NCI-H748 (cell line): ENCODE measurements at regions not wholly inside any gene's neighbourhood (a gene's known extent, or its start where the extent isn't known, plus 50 kb on each side); places are given as distances from the start of the nearest gene placed in this dataset.
"Not testable (repeated sequence)": the region's sequence is repeated elsewhere in the genome, so short reads cannot be mapped to it uniquely, and the experiment has no call there.

ENCODE experiments used
- DNase-seq: peaks from one replicate; lab custom pipeline; 2025; ENCODE audit not compliant: unreplicated experiment; lab: John Stamatoyannopoulos, UW

- DNase-seq = peak; percentile 31
Measured at GRCh38 chr2:129193961-129194360, 785.5 kb upstream of the RAB6C start.

- no peak for DNase-seq
Measured at GRCh38 chr2:129199501-129199900, 780.0 kb upstream of the RAB6C start.

DNA sequence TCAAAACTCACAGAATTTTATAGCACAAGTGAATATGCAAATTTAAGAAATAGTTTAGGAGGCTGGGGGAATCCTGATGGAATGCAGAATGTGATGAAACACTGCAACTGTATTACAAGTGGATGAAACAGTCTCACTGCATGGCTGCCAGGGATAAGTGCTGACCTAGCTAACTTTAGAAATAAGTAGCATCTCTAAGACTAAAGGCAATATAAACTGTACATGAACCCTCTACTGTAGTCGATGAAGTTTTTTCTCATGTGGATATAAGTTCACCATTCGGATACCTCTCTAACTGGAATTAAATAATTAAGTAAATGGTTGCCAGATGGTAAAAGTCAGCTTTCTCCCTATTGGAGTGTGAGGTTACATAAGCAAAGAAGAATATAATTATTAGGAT, 777.8 kb upstream of the RAB6C start:
- DNase-seq = no peak

- DNase-seq = no peak
Measured at GRCh38 chr2:129203331-129203730, 776.1 kb upstream of the RAB6C start.

GRCh38 chr2:129204581-129204980, 774.9 kb upstream of the RAB6C start:
- DNase-seq = not testable (repeated sequence)

DNA sequence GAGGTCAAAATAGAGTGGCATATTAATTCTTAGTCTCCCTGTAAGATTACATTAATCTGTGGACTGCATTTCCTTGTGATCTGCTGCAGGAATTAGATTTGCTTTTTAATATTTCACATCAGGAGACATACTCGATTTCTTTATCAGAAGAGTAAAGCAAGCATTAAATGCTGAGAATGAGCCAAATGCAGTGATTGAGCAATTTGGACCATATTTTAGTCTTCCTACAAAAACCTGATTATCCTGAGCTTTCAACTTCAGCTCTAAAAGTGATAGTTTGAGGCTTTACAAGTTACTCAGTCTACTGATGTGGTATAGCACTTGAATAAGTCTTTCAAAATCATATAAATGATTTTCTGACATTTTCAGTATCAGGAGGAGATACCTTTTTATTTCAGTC, 774.3 kb upstream of the RAB6C start:
- no peak for DNase-seq

- no peak for DNase-seq
Measured at GRCh38 chr2:129205766-129206165, 773.7 kb upstream of the RAB6C start.

GRCh38 chr2:129212299-129212958, 767.0 kb upstream of the RAB6C start:
- peak; percentile 13 for DNase-seq

- DNase-seq = no peak
Measured at GRCh38 chr2:129224022-129224421, 755.4 kb upstream of the RAB6C start.

GRCh38 chr2:129224486-129224885, 755.0 kb upstream of the RAB6C start:
- no peak for DNase-seq

DNA sequence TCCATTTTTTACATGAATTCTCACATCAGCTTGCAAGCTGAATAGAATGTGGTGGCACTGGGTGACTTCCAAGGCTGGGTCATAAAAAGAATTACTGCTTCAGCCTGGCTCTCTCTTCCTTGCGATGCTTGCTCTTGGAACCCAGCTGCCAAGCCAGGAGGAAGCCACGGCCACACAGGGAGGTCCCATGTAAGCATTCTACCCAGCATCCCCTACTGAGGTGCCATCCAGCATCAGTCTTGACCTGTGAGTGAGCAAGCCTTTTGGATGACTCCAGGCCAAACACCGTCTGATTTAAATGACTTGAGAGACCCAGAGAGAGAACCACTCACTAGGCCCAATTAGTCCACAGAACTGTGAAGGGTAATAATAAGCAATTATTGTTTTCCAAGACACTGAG, 750.3 kb upstream of the RAB6C start:
- no peak for DNase-seq

DNA sequence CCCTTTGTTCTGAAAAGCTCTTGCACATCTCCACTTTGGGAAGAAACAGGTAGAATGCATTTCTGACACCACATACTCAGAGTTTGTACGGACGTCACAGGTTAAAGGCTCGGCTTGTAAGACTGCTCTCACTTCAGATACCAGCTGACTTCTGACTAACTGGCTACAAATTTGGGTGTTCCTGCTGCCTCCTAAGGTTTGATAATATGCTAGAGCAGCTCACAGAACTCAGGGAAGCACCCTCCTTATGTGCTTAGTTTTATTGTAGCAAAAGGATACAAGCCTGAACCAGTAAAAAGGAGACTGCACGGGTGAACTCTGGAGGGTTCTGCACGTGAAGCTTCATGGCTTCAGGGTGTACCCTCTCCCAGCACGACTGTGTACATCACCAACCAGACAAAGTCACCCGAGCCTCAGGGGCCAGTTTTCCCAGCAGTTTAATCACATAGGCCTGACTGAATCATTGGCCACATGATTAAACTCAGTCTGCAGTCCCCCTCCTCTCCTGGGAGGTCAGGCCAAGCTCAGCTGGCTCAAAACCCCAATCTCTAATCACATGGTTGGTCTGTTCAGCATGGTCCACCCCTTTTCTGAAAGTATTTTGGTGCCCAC, 749.5 kb upstream of the RAB6C start:
- no peak for DNase-seq

- no peak for DNase-seq
Measured at GRCh38 chr2:129231924-129232323, 747.5 kb upstream of the RAB6C start.

- no peak for DNase-seq
Measured at GRCh38 chr2:129233166-129233565, 746.3 kb upstream of the RAB6C start.

DNA sequence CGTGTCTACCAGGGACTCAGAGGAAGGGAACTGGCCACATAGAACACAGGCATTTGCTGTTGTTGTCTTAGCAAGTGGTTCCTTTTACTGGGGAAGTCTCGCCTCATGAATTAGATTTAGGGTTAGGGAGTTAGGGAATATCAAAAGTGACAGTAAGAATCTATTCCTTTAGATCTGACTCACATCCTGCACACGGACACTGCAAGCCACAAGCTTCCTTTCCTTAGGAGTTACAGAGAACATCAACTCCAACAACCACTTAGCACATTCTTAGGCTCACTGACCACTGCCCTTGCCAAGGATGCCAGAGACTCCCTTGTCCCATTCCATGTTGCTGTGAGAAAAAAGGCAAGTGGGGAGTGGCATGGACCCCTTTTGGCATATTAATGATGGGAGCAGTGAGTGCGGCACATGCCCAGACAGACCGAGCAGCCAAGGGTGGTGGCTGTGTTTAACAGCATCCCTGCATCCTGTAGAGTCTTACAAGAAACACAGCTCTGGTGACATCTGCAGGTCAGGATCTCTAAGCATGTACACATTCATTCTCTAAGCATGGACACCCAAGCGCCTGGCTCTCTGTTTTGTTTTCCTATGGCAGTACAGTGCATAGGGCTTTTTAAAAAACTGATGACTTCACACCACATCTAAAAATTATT, 745.6 kb upstream of the RAB6C start:
- peak; percentile 19 for DNase-seq

DNA sequence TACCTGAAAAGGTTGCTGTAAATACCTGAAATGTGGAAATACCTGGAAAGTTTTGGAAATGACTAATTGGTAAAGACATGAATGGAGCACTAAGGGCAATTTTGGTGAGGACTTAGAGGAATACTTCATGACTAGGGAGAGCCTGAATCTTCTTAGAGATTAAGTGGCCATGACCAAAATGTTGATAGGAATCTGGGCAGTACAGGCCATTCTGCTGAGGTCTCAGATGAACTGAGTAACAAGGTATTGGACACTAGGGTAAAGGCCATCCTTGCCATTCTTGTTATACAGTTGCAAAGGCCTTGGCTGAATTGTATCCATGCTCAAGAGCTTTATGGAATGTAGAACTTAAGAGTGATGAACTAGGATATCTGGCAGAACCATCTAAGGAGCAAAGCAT, 742.9 kb upstream of the RAB6C start:
- no peak for DNase-seq

- no peak for DNase-seq
Measured at GRCh38 chr2:129237966-129238725, 741.3 kb upstream of the RAB6C start.

- no peak for DNase-seq
Measured at GRCh38 chr2:129239141-129239540, 740.3 kb upstream of the RAB6C start.

GRCh38 chr2:129240061-129240460, 739.4 kb upstream of the RAB6C start:
- DNase-seq = no peak

GRCh38 chr2:129242269-129242668, 737.2 kb upstream of the RAB6C start:
- DNase-seq = no peak

GRCh38 chr2:129247751-129248150, 731.7 kb upstream of the RAB6C start:
- DNase-seq = no peak

DNA sequence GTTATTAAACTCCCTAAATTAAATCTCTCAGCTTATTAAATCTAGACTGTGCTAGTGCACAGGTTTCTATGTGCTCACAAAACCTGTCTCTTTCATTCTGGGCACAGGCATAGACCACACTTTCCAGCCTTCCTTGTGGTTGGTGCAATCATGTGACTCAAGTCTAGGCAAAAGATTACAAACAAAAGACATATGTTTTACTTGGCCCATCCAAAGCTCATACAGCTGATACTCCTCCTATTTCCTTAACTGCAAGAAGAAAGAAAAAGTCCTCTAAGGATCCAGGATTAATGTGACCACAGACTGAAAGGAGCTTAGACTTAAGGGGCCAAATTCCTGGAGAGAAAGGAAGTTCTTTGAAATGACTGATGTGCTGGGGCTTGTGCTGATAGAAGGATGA, 731.3 kb upstream of the RAB6C start:
- no peak for DNase-seq
